WTC11 (cell line): ENCODE measurements at regions not wholly inside any gene's neighbourhood (a gene's known extent, or its start where the extent isn't known, plus 50 kb on each side); places are given as distances from the start of the nearest gene placed in this dataset.

Experiments used
- ATAC-seq: fragments of 200-7000 bp; cut with Tn5 transposase; 2 replicates; pipeline ENCODE4 v1.10.0; 2021; ENCODE audit warnings: mild to moderate bottlenecking, moderate library complexity
- CTCF ChIA-PET: fragments of 300-600 bp; sonication (Branson Sonifier 250); formaldehyde crosslinking; loops from one replicate; lab custom pipeline; 2021; ENCODE audit warnings: antibody characterized with exemption; lab: Charles Lee
- POLR2A ChIA-PET: fragments of 350-600 bp; sonication (Branson Sonifier 250); formaldehyde crosslinking; loops from one replicate; lab custom pipeline; 2021; ENCODE audit warnings: antibody characterized with exemption; lab: Charles Lee
- DNase-seq: peaks from one replicate; pipeline ENCODE4 v3.0.0; 2021; ENCODE audit warnings: low spot score
- H3K27ac Mint-ChIP-seq: 2 replicates; pipeline ENCODE4 v1.8.0; 2021; ENCODE audit warnings: mixed read lengths
- H3K27me3 Mint-ChIP-seq: 2 replicates; pipeline ENCODE4 v1.8.0; 2021; ENCODE audit warnings: low read depth, mild to moderate bottlenecking, moderate library complexity, mixed read lengths
- H3K36me3 Mint-ChIP-seq: 2 replicates; pipeline ENCODE4 v1.8.0; 2021; ENCODE audit warnings: mixed read lengths
- H3K4me1 Mint-ChIP-seq: 2 replicates; pipeline ENCODE4 v1.8.0; 2022; ENCODE audit warnings: mixed read lengths
- H3K4me3 Mint-ChIP-seq: 2 replicates; pipeline ENCODE4 v1.8.0; 2021; ENCODE audit warnings: mild to moderate bottlenecking, moderate library complexity, mixed read lengths
- H3K9me3 Mint-ChIP-seq: 2 replicates; pipeline ENCODE4 v1.8.0; 2021; ENCODE audit warnings: mixed read lengths
- CBFB ChIP-seq: sonication (generic); formaldehyde crosslinking; IDR thresholded peaks from 2 replicates; pipeline ENCODE4 v1.8.1; 2022; ENCODE audit warnings: mild to moderate bottlenecking, low read depth, missing genetic modification reagents
- CREB1 ChIP-seq: sonication (generic); formaldehyde crosslinking; IDR thresholded peaks from 2 replicates; pipeline ENCODE4 v1.8.0; 2023; ENCODE audit warnings: mild to moderate bottlenecking, missing genetic modification reagents
- EMX1 ChIP-seq: fragments of 250-450 bp; sonication (Bioruptor Pico); IDR thresholded peaks from 2 replicates; pipeline ENCODE4 v1.8.0; 2021; ENCODE audit warnings: mild to moderate bottlenecking
- HMGA2 ChIP-seq: fragments of 250-450 bp; sonication (Bioruptor Pico); IDR thresholded peaks from 2 replicates; pipeline ENCODE4 v1.4.0; 2021; ENCODE audit warnings: mild to moderate bottlenecking, moderate library complexity
- NFYB ChIP-seq: sonication (generic); formaldehyde crosslinking; conservative IDR thresholded peaks from 2 replicates; pipeline ENCODE4 v1.8.0; 2022; ENCODE audit warnings: low read depth, missing genetic modification reagents
- NR2C2 ChIP-seq: sonication (generic); formaldehyde crosslinking; IDR thresholded peaks from 2 replicates; pipeline ENCODE4 v1.8.0; 2022; ENCODE audit warnings: mild to moderate bottlenecking, missing genetic modification reagents
- TEAD1 ChIP-seq: sonication (generic); formaldehyde crosslinking; IDR thresholded peaks from 2 replicates; pipeline ENCODE4 v1.8.0; 2022; ENCODE audit warnings: mild to moderate bottlenecking, missing genetic modification reagents
- TP53 ChIP-seq: sonication (generic); formaldehyde crosslinking; IDR thresholded peaks from 2 replicates; pipeline ENCODE4 v1.8.1; 2023; ENCODE audit warnings: mild to moderate bottlenecking, missing genetic modification reagents
- ZNF138 ChIP-seq: sonication (generic); formaldehyde crosslinking; conservative IDR thresholded peaks from 2 replicates; pipeline ENCODE4 v1.8.1; 2022; ENCODE audit warnings: mild to moderate bottlenecking, moderate library complexity, missing genetic modification reagents
- ZNF232 ChIP-seq: sonication (generic); formaldehyde crosslinking; IDR thresholded peaks from 2 replicates; pipeline ENCODE4 v1.8.0; 2022; ENCODE audit warnings: mild to moderate bottlenecking, missing genetic modification reagents
- ZNF671 ChIP-seq: fragments of 250-450 bp; sonication (Bioruptor Pico); IDR thresholded peaks from 2 replicates; pipeline ENCODE4 v1.8.0; 2021; ENCODE audit warnings: mild to moderate bottlenecking
- TF ChIP-seq, protein P1 (sequence below): sonication (generic); formaldehyde crosslinking; IDR thresholded peaks from 2 replicates; pipeline ENCODE4 v1.8.1; 2022; ENCODE audit warnings: low read depth, mild to moderate bottlenecking, moderate library complexity, missing genetic modification reagents, borderline replicate concordance
- TF ChIP-seq, protein P2 (sequence below): fragments of 250-450 bp; sonication (Bioruptor Pico); IDR thresholded peaks from 2 replicates; pipeline ENCODE4 v1.9.0; 2021; ENCODE audit warnings: mild to moderate bottlenecking, borderline replicate concordance
- TF ChIP-seq, protein P3 (sequence below): sonication (generic); formaldehyde crosslinking; IDR thresholded peaks from 2 replicates; pipeline ENCODE4 v1.8.1; 2023; ENCODE audit warnings: mild to moderate bottlenecking, moderate library complexity, missing genetic modification reagents
- TF ChIP-seq, protein P4 (sequence below): sonication (generic); formaldehyde crosslinking; IDR thresholded peaks from 2 replicates; pipeline ENCODE4 v1.8.0; 2022; ENCODE audit warnings: missing genetic modification reagents
- TF ChIP-seq, protein P5 (sequence below): sonication (generic); formaldehyde crosslinking; IDR thresholded peaks from 2 replicates; pipeline ENCODE4 v1.8.1; 2023; ENCODE audit warnings: mild to moderate bottlenecking, missing genetic modification reagents, moderate library complexity

DNA sequence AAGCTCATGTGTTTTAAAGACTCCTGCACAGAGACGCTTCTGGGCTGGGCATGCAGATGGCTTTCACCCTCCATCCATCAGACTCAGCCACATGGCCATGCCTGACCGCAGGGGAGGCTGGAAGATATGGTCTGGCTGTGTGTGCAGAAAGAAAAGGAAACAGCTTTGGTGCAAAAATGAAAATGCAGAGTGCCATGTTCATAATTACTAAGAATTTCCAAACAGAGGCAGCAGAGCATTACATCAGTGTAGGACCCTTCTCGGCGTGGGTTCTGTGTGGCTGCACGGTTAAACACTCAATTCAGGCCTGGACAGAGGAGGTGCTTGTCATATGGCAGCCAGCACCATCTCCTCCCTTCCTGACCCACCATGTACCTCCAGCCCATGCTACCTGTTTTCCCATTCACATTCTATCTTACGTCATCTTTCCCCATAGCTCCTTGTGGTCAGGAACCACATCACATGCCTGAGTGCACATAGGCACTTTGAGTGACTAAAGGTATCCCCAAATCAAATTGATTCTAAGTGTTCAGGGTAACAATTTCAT, 200.3 kb upstream of the ID2 start:
- no peak for ATAC-seq
- CTCF ChIA-PET = no interaction called here

DNA sequence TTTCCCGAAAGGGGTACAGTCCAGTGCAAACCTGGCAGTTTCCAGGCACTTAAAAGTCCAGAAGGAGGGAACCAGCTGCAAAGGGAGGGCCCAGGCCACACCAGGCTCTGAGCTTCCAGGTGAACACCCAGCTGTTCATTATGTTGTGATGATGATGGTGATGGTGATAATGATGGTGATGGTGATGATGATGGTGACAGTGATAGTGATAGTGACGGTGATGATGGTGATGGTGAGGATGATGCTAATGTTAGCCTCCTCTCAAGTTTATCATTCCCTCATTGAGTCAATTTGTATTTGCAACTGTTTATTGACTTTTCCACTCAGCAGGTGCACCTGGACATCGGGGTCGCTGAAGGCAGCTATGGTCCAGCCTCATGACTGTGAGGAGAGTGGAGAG, 199.4 kb upstream of the ID2 start:
- Mint-ChIP-seq H3K27me3 (no peaks in the 10 kb centered on the region; the same call in 1 of the 2 replicates), H3K36me3 (no peaks in the 10 kb centered on the region), H3K9me3 (no peaks in the 10 kb centered on the region), H3K4me1 (peaks cover 2% of the 10 kb centered on the region), H3K4me3 (no peak overlapping the region)
- POLR2A ChIA-PET = no interaction called here
- DNase-seq = no peak
- CTCF ChIA-PET = no interaction called here
- no peak for TF ChIP-seq NR2C2 (CRISPR knock-in tag)
- TF ChIP-seq ZNF671 (CRISPR knock-in tag) = no peak
- TF ChIP-seq, protein P1, sequence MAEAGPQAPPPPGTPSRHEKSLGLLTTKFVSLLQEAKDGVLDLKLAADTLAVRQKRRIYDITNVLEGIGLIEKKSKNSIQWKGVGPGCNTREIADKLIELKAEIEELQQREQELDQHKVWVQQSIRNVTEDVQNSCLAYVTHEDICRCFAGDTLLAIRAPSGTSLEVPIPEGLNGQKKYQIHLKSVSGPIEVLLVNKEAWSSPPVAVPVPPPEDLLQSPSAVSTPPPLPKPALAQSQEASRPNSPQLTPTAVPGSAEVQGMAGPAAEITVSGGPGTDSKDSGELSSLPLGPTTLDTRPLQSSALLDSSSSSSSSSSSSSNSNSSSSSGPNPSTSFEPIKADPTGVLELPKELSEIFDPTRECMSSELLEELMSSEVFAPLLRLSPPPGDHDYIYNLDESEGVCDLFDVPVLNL (CRISPR knock-in tag) = no peak
- no peak for TF ChIP-seq ZNF232 (CRISPR knock-in tag)
- TF ChIP-seq, protein P2, sequence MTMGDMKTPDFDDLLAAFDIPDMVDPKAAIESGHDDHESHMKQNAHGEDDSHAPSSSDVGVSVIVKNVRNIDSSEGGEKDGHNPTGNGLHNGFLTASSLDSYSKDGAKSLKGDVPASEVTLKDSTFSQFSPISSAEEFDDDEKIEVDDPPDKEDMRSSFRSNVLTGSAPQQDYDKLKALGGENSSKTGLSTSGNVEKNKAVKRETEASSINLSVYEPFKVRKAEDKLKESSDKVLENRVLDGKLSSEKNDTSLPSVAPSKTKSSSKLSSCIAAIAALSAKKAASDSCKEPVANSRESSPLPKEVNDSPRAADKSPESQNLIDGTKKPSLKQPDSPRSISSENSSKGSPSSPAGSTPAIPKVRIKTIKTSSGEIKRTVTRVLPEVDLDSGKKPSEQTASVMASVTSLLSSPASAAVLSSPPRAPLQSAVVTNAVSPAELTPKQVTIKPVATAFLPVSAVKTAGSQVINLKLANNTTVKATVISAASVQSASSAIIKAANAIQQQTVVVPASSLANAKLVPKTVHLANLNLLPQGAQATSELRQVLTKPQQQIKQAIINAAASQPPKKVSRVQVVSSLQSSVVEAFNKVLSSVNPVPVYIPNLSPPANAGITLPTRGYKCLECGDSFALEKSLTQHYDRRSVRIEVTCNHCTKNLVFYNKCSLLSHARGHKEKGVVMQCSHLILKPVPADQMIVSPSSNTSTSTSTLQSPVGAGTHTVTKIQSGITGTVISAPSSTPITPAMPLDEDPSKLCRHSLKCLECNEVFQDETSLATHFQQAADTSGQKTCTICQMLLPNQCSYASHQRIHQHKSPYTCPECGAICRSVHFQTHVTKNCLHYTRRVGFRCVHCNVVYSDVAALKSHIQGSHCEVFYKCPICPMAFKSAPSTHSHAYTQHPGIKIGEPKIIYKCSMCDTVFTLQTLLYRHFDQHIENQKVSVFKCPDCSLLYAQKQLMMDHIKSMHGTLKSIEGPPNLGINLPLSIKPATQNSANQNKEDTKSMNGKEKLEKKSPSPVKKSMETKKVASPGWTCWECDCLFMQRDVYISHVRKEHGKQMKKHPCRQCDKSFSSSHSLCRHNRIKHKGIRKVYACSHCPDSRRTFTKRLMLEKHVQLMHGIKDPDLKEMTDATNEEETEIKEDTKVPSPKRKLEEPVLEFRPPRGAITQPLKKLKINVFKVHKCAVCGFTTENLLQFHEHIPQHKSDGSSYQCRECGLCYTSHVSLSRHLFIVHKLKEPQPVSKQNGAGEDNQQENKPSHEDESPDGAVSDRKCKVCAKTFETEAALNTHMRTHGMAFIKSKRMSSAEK (CRISPR knock-in tag) = no peak
- TF ChIP-seq, all 79 proteins: peak for 0
- no peak for ATAC-seq
- H3K27ac Mint-ChIP-seq = no peak overlapping the region

More for the DNA sequence above, 200.3 kb upstream of the ID2 start:
- Mint-ChIP-seq H3K4me1 (no peaks in the 10 kb centered on the region), H3K27ac (no peak overlapping the region), H3K36me3 (no peaks in the 10 kb centered on the region), H3K9me3 (no peaks in the 10 kb centered on the region), H3K4me3 (no peak overlapping the region), H3K27me3 (no peaks in the 10 kb centered on the region; the same call in 1 of the 2 replicates)
- TF ChIP-seq, protein P3, sequence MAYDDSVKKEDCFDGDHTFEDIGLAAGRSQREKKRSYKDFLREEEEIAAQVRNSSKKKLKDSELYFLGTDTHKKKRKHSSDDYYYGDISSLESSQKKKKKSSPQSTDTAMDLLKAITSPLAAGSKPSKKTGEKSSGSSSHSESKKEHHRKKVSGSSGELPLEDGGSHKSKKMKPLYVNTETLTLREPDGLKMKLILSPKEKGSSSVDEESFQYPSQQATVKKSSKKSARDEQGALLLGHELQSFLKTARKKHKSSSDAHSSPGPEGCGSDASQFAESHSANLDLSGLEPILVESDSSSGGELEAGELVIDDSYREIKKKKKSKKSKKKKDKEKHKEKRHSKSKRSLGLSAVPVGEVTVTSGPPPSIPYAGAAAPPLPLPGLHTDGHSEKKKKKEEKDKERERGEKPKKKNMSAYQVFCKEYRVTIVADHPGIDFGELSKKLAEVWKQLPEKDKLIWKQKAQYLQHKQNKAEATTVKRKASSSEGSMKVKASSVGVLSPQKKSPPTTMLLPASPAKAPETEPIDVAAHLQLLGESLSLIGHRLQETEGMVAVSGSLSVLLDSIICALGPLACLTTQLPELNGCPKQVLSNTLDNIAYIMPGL (CRISPR knock-in tag) = no peak
- TF ChIP-seq TEAD1 (no peak), CREB1 (no peak), TP53 (CRISPR knock-in tag) (no peak), HMGA2 (CRISPR knock-in tag) (no peak), ZNF671 (CRISPR knock-in tag) (no peak), CBFB (CRISPR knock-in tag) (no peak), NFYB (CRISPR knock-in tag) (no peak), ZNF138 (no peak), EMX1 (no peak)
- TF ChIP-seq, protein P4, sequence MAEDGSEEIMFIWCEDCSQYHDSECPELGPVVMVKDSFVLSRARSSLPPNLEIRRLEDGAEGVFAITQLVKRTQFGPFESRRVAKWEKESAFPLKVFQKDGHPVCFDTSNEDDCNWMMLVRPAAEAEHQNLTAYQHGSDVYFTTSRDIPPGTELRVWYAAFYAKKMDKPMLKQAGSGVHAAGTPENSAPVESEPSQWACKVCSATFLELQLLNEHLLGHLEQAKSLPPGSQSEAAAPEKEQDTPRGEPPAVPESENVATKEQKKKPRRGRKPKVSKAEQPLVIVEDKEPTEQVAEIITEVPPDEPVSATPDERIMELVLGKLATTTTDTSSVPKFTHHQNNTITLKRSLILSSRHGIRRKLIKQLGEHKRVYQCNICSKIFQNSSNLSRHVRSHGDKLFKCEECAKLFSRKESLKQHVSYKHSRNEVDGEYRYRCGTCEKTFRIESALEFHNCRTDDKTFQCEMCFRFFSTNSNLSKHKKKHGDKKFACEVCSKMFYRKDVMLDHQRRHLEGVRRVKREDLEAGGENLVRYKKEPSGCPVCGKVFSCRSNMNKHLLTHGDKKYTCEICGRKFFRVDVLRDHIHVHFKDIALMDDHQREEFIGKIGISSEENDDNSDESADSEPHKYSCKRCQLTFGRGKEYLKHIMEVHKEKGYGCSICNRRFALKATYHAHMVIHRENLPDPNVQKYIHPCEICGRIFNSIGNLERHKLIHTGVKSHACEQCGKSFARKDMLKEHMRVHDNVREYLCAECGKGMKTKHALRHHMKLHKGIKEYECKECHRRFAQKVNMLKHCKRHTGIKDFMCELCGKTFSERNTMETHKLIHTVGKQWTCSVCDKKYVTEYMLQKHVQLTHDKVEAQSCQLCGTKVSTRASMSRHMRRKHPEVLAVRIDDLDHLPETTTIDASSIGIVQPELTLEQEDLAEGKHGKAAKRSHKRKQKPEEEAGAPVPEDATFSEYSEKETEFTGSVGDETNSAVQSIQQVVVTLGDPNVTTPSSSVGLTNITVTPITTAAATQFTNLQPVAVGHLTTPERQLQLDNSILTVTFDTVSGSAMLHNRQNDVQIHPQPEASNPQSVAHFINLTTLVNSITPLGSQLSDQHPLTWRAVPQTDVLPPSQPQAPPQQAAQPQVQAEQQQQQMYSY = no peak
- TF ChIP-seq, protein P5, sequence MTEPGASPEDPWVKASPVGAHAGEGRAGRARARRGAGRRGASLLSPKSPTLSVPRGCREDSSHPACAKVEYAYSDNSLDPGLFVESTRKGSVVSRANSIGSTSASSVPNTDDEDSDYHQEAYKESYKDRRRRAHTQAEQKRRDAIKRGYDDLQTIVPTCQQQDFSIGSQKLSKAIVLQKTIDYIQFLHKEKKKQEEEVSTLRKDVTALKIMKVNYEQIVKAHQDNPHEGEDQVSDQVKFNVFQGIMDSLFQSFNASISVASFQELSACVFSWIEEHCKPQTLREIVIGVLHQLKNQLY (CRISPR knock-in tag) = no peak
- POLR2A ChIA-PET = no interaction called here
- no peak for DNase-seq
